Kidney (tissue), 13 donors: ENCODE measurements at regions not wholly inside any gene's neighbourhood (a gene's known extent, or its start where the extent isn't known, plus 50 kb on each side); places are given as distances from the start of the nearest gene placed in this dataset.
"Not testable (repeated sequence)": the region's sequence is repeated elsewhere in the genome, so short reads cannot be mapped to it uniquely, and the experiment has no call there.

Experiments
- DNase-seq, 5 donors: peaks; one replicate each; pipeline ENCODE4 v3.0.0-alpha.2; 2013 to 2020
- FAIRE-seq: peaks from 2 replicates; lab custom pipeline; 2012; peaks lifted over from hg19 to GRCh38; lab: Jason Lieb, UNC
- H3K27ac ChIP-seq, 2 donors: one replicate each; pipeline ENCODE4 v1.7.0; 2013; ENCODE audit warnings: low read depth in 2 of 2, low read length in 2 of 2, inconsistent platforms in 1 of 2
- H3K27me3 ChIP-seq: one replicate; pipeline ENCODE4 v1.7.1; 2013; ENCODE audit warnings: low read length, inconsistent platforms; ENCODE audit not compliant: control insufficient read depth, insufficient read depth
- H3K36me3 ChIP-seq, 3 donors: one replicate each; pipeline versions ENCODE4 v1.7.0 to v1.7.1; 2013; ENCODE audit warnings: low read length in 3 of 3, control low read depth in 1 of 3, inconsistent platforms in 1 of 3; ENCODE audit not compliant: insufficient read depth in 3 of 3, control insufficient read depth in 2 of 3
- H3K4me1 ChIP-seq, 3 donors: one replicate each; pipeline versions ENCODE4 v1.7.0 to v1.7.1; 2013; ENCODE audit warnings: low read length in 3 of 3, inconsistent platforms in 1 of 3, low read depth in 1 of 3; ENCODE audit not compliant: control insufficient read depth in 2 of 3, insufficient read depth in 2 of 3
- H3K4me3 ChIP-seq, 3 donors: one replicate each; pipeline versions ENCODE4 v1.7.0 to v1.8.1; 2013; ENCODE audit warnings: low read length in 3 of 3, control low read depth in 1 of 3, inconsistent platforms in 1 of 3
- H3K9ac ChIP-seq, 3 donors: one replicate each; pipeline versions ENCODE4 v1.7.0 to v1.7.1; 2013; ENCODE audit warnings: low read length in 3 of 3, control low read depth in 1 of 3, inconsistent platforms in 1 of 3
- H3K9me3 ChIP-seq, 3 donors: one replicate each; pipeline versions ENCODE4 v1.7.0 to v1.7.1; 2013; ENCODE audit warnings: low read length in 3 of 3, control low read depth in 1 of 3, inconsistent platforms in 1 of 3; ENCODE audit not compliant: control insufficient read depth in 2 of 3, insufficient read depth in 1 of 3
- CTCF ChIP-seq: IDR thresholded peaks from 3 replicates; pipeline ENCODE4 v1.5.1; 2012; ENCODE audit warnings: mild to moderate bottlenecking, moderate library complexity, borderline replicate concordance; ENCODE audit not compliant: insufficient read depth; ENCODE audit errors: extremely low read depth
- intact Hi-C: fragments of 100-400 bp; cut with DNase I; formaldehyde crosslinking; loops from one replicate; pipeline ENCODE4 v1.11.1; 2022
- donor health status: control.
- donor health status: control.
- donor health status: control.
- donor health status: control.
- donor health status: control.
- donor health status: DM: yes; HTN: yes; CAD: no.
- donor health status: Normal renal cell carcinoma (clear cell type).

- TF ChIP-seq CTCF, result no peak
- FAIRE-seq, result no peak
Observed at GRCh38 chr5:118519466-118519865, 468.9 kb downstream of the DTWD2 start.

GRCh38 chr5:118518720-118519119 lies 469.6 kb downstream of the DTWD2 start:
- Histone ChIP-seq H3K4me3 (no peak overlapping the region), H3K9ac (no peak overlapping the region), H3K9me3 (no peaks in the 10 kb centered on the region), H3K36me3 (no peaks in the 10 kb centered on the region), H3K27ac (no peak overlapping the region), H3K27me3 (no peaks in the 10 kb centered on the region), H3K4me1 (no peaks in the 10 kb centered on the region)
- intact Hi-C loops, result no loop called here
- no peak for TF ChIP-seq CTCF
- FAIRE-seq, result no peak
- no peak for DNase-seq

More at GRCh38 chr5:118519466-118519865, 468.9 kb downstream of the DTWD2 start:
- Histone ChIP-seq H3K4me1 (no peaks in the 10 kb centered on the region), H3K36me3 (no peaks in the 10 kb centered on the region), H3K27ac (no peak overlapping the region), H3K27me3 (no peaks in the 10 kb centered on the region), H3K4me3 (no peak overlapping the region), H3K9ac (no peak overlapping the region), H3K9me3 (no peaks in the 10 kb centered on the region)
- intact Hi-C loops, result no loop called here
- DNase-seq, result no peak

DNA sequence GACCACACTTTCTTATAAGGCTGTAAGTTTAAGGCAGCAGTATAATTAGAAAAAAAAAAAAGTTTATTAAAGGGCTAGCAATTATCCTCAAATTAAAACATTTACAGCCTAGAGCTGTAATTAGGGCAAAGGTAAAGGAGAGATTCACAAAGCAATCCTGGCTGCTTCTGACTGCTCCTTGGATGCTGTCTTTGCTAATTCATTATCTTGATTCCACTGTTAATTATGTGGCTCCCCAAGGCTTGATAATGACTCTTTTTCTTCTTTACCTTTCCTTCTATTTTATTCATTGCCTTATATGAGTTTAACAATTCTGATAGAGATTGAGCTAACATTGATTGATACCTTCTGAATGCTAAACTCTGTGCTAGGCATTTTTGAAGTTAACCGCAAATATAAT lies 476.5 kb downstream of the DTWD2 start:
- H3K4me1 ChIP-seq, result no peaks in the 10 kb centered on the region
- no peak for TF ChIP-seq CTCF
- H3K9me3 ChIP-seq, result no peaks in the 10 kb centered on the region
- no peaks in the 10 kb centered on the region for H3K36me3 ChIP-seq
- no peak for DNase-seq
- no peak overlapping the region for H3K4me3 ChIP-seq
- intact Hi-C loops, result no loop called here
- H3K27me3 ChIP-seq, result no peaks in the 10 kb centered on the region
- no peak overlapping the region for H3K27ac ChIP-seq
- no peak overlapping the region for H3K9ac ChIP-seq
- no peak for FAIRE-seq

GRCh38 chr5:118506217-118506852 lies 482.0 kb downstream of the DTWD2 start:
- H3K9me3 ChIP-seq, result no peaks in the 10 kb centered on the region
- FAIRE-seq (no peak), DNase-seq (no peak)
- intact Hi-C loops, result no loop called here
- no peaks in the 10 kb centered on the region for H3K27me3 ChIP-seq
- H3K9ac ChIP-seq, result no peak overlapping the region
- H3K27ac ChIP-seq, result no peak overlapping the region
- TF ChIP-seq CTCF, result no peak
- no peaks in the 10 kb centered on the region for H3K36me3 ChIP-seq
- H3K4me1 ChIP-seq, result no peaks in the 10 kb centered on the region
- H3K4me3 ChIP-seq, result no peak overlapping the region

DNA sequence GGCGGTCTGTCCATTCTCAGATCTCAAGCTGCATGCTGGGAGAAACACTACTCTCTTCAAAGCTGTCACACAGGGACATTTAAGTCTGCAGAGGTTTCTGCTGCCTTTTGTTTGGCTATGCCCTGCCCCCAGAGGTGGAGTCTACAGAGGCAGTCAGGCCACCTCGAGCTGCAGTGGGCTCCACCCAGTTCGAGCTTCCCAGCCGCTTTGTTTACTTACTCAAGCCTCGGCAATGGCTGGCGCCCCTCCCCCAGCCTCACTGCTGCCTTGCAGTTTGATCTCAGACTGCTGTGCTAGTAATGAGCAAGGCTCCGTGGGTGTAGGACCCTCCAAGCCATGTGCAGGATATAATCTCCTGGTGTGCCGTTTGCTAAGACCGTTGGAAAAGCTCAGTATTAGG lies 486.1 kb downstream of the DTWD2 start:
- H3K9me3 ChIP-seq, H3K9ac ChIP-seq, FAIRE-seq, H3K27me3 ChIP-seq, H3K36me3 ChIP-seq, intact Hi-C loops, H3K4me1 ChIP-seq, H3K27ac ChIP-seq, DNase-seq, H3K4me3 ChIP-seq: not testable (repeated sequence)
